ENCODE measurements at regions not wholly inside any gene's neighbourhood (a gene's known extent, or its start where the extent isn't known, plus 50 kb on each side); places are given as distances from the start of the nearest gene placed in this dataset.

DNA sequence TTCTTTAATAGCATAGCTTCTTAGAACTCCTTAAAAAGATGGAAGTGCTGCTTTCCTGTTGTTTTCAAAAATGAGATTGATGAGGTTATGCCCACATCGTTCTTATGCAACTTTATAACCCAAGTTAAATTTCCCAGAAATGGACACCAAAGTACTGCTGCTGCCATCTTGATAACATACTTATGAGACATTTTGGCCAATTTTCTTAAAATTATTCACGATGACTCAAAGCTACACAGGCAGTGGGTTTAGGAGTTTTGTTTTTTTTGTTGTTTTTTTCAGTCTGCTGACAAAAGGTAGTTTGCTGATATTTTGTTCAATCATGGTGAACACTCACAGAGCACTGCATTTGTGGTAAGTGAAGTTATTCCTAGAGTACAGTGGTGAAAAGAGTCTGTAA, 54.9 kb upstream of the RFC3 start:
- DNase-seq, result no peak

DNA sequence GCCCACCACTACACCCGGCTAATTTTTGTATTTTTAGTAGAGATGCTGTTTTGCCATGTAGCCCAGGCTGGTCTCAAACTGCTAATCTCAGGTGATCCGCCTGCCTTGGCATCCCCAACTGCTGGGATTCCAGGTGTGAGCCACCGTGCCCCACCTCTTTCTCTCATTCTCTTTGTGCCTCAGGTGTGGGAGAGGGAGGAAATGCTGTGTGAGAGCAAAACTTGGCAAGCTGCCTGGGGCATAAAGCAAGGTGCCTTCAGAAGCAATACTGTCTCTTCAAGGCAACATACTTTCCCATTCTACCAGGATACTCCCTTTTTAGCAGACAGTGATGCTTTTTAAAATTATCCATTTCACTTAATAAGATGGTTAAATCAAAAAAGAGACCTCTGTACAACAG, 53.2 kb upstream of the RFC3 start:
- DNase-seq, result no peak

DNA sequence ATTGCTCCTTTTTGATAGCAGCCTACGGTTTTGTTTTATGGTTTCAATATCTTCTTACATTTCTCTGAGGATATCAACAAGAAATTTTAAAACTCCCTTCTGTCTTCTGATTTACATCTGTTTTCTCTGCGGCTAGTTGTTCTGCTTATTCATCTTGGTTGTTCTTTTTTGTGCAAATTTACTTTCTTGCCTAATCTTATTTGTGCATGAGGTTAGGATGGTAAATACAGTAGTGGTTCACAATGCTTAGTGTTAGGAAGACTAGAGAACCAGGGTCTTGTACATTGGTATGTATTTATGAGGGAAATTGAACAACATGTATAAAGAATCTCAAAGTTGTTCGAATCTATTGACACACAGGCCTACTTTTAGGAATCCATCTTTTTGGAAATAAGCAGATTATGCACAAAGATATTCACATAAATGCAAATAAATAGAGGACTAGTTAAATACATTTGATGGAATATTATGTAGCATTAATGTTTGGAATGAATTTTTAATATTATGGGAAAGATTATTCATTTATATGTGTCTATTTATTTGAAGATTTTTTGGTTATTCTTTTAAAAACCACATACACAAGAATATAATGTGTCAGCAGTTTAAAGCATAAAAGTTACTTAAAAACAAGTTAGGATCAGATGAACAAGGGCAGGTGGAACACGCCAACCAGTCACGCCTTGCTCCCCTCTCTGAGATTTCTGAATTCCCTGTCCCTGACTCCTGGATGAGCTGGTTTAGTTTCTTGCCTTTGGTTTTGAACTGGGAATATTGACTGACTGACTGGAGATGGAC, 51.4 kb upstream of the RFC3 start:
- no peak for DNase-seq

DNA sequence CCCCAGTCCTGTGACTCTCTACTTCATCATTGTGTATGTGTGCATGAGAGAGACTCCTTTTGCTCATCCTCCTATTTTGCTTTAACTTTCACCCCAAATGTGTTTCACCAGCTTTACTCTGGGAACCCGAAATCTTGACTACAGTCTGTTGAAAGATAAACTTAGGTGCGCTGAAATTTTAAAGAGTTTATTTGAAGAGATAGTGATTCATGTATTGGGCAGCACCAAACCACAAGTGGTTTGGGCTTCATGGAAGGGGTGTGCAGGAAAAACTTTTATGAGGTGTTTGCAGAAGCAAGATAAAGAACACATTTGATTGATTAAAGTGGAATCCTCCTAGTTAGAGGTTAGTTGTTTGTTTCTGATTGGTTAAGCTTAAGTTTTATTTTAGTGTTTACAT, 50.8 kb upstream of the RFC3 start:
- DNase-seq, result no peak
